Neural cell (in vitro differentiated cells): ENCODE measurements at regions not wholly inside any gene's neighbourhood (a gene's known extent, or its start where the extent isn't known, plus 50 kb on each side); places are given as distances from the start of the nearest gene placed in this dataset.

Source experiments
- CTCF ChIP-seq: fragments of 450-650 bp; IDR thresholded peaks from 2 replicates; pipeline ENCODE4 v1.5.1; 2014; ENCODE audit warnings: antibody characterized with exemption, mild to moderate bottlenecking, moderate library complexity; ENCODE audit not compliant: poor library complexity, severe bottlenecking
- EP300 ChIP-seq: fragments of 450-650 bp; conservative IDR thresholded peaks from 2 replicates; pipeline ENCODE4 v1.6.1; 2014; ENCODE audit warnings: antibody characterized with exemption, mild to moderate bottlenecking, moderate library complexity; ENCODE audit not compliant: poor library complexity, severe bottlenecking
- EZH2 ChIP-seq: fragments of 200-600, 300-800 bp; shearing (Covaris generic), sonication (generic); IDR thresholded peaks from 2 replicates; pipeline ENCODE4 v1.6.1; 2014; ENCODE audit warnings: antibody characterized with exemption, low read length, borderline replicate concordance, mild to moderate bottlenecking; ENCODE audit not compliant: insufficient read depth, poor library complexity, severe bottlenecking
- MXI1 ChIP-seq: fragments of 450-650 bp; conservative IDR thresholded peaks from 2 replicates; pipeline ENCODE4 v1.6.1; 2014; ENCODE audit warnings: antibody characterized with exemption, mild to moderate bottlenecking; ENCODE audit not compliant: poor library complexity, severe bottlenecking
- POLR2AphosphoS5 ChIP-seq: IDR thresholded peaks from 2 replicates; pipeline ENCODE4 v1.6.1; 2012
- RAD21 ChIP-seq: fragments of 450-650 bp; conservative IDR thresholded peaks from 2 replicates; pipeline ENCODE4 v1.6.1; 2014; ENCODE audit warnings: antibody characterized with exemption, mild to moderate bottlenecking, moderate library complexity
- REST ChIP-seq: IDR thresholded peaks from 2 replicates; pipeline ENCODE4 v1.6.1; 2012; ENCODE audit warnings: borderline replicate concordance
- SMC3 ChIP-seq: fragments of 450-650 bp; conservative IDR thresholded peaks from 2 replicates; pipeline ENCODE4 v1.6.1; 2014; ENCODE audit warnings: antibody characterized with exemption, mild to moderate bottlenecking, moderate library complexity; ENCODE audit not compliant: poor library complexity
- TAF1 ChIP-seq: IDR thresholded peaks from 2 replicates; pipeline ENCODE4 v1.6.1; 2012; ENCODE audit warnings: low read depth

GRCh38 chr2:48817355-48817754, 61.8 kb upstream of the LHCGR start:
- TF ChIP-seq CTCF = no peak
- no peak for TF ChIP-seq POLR2AphosphoS5
- TF ChIP-seq RAD21 = no peak
- TF ChIP-seq TAF1 = no peak
- no peak for TF ChIP-seq MXI1
- no peak for TF ChIP-seq EP300
- no peak for TF ChIP-seq EZH2
- TF ChIP-seq SMC3 = no peak
- TF ChIP-seq REST = no peak
